GM13977 (cell line): ENCODE measurements at regions not wholly inside any gene's neighbourhood (a gene's known extent, or its start where the extent isn't known, plus 50 kb on each side); places are given as distances from the start of the nearest gene placed in this dataset.

Experiments used
- DNase-seq: peaks from one replicate; pipeline ENCODE4 v3.0.0; 2012; ENCODE audit warnings: low spot score
- in situ Hi-C: fragments of 300-500 bp; cut with MboI; formaldehyde crosslinking; loops from one replicate; pipeline ENCODE4 v1.12.0; 2022; ENCODE audit warnings: low sequenced_read_pairs, low pct_unique_long_range_greater_than_20kb, mixed read lengths, inconsistent platforms; ENCODE audit not compliant: unreplicated experiment
- TF ChIP-seq, protein P1 (sequence below): IDR thresholded peaks from 2 replicates; pipeline ENCODE4 v1.5.1; 2012; ENCODE audit warnings: mild to moderate bottlenecking, control low read depth; ENCODE audit not compliant: insufficient read depth; ENCODE audit errors: extremely low read depth, missing control alignments

DNA sequence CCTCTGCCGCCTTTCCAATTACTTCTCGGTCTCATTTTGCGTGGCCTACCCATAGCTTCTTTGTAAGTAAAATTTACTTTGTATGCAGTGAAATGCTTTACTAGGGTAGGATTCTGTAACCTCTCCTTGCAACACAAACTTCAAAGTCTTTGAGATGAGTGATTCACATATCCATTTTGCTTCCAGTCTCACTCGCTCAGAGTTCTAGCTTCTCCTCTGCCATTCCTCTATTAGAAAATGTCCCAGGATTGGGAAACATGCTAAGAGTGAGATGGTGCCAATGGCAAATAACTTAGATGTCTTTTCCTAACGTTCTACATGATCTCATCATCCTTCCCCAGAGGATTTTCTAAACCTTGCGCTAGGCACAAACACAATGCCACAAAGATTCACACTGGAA, 270.5 kb upstream of the SLC30A5 start:
- TF ChIP-seq, protein P1, sequence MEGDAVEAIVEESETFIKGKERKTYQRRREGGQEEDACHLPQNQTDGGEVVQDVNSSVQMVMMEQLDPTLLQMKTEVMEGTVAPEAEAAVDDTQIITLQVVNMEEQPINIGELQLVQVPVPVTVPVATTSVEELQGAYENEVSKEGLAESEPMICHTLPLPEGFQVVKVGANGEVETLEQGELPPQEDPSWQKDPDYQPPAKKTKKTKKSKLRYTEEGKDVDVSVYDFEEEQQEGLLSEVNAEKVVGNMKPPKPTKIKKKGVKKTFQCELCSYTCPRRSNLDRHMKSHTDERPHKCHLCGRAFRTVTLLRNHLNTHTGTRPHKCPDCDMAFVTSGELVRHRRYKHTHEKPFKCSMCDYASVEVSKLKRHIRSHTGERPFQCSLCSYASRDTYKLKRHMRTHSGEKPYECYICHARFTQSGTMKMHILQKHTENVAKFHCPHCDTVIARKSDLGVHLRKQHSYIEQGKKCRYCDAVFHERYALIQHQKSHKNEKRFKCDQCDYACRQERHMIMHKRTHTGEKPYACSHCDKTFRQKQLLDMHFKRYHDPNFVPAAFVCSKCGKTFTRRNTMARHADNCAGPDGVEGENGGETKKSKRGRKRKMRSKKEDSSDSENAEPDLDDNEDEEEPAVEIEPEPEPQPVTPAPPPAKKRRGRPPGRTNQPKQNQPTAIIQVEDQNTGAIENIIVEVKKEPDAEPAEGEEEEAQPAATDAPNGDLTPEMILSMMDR: no peak
- in situ Hi-C loops: no loop called here
- no peak for DNase-seq

DNA sequence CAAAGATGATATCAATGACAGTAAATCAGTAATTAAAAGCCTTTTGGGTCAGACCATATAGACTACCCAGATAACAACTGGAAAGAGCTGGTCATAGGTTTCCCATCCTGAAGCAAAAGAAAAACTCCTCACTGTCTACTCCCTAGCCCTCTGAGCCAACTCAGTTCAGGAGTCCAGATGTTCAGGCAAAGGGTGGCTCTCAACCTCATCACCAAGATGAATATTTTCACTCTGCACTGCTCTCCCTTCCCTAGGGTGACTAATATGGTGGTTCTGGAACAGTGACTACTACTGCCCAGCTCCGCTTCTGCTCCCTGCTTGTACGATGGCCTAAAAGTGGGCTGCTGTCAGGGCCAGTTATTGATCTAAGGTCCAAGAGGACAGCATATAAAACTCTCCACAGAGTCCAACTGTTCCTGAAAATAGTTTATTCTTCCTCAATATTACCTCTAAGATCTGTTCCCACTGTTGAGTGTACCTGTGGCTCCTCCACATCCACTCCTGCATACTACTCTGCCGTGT, 263.4 kb upstream of the SLC30A5 start:
- TF ChIP-seq, protein P1: no peak
- in situ Hi-C loops: no loop called here
- DNase-seq: no peak

DNA sequence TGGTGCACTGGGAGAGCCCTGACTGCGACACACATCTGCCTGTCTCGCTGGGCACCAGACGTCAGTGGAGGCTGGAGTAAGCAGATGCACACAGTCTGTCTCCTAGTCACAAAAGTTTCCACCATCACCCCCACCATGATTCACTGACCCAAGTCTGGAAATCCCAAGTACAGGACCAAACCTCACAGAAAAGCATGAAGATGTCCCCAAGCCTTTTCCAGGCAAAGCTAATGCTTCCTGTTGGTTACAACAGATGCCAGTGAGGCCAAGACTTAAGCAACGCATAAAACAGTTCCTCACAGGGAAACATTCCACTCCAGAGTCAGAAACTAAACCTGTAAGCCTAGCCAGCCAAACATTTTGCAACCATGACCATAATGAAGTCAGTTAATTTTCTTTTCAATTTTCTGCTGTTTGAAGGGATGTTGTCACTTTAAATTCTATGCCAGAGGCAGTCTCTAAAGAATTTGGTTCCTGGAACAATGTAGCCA, 259.3 kb upstream of the SLC30A5 start:
- no peak for DNase-seq
- TF ChIP-seq, protein P1: no peak
- in situ Hi-C loops: no loop called here

DNA sequence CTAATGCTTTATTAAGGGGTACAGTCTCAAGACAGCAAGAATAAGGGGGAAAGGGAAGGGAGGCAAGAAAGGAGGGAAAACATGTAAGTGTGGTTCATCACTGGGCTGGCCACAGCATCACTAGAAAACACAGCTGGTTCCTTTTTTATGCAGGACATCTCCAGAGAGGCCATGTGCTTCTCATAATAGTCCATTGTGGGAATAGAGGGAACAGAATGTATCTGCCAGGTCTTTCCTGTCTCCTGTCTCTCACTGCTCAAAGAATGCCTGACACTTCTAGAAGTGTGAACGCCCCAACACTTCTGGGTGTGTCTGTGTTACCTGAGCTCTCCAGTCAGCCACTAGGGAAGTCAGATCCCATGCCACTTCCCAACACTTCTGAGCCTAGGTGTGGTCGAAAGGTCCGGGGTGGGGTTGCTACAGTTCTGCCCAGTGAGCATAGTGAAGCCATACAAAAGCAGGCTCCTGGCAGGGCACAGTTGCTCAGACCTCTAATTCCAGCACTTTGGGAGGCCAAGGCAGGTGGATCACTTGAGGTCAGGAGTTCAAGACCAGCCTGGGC, 255.6 kb upstream of the SLC30A5 start:
- TF ChIP-seq, protein P1: no peak
- in situ Hi-C loops: no loop called here
- DNase-seq: no peak

DNA sequence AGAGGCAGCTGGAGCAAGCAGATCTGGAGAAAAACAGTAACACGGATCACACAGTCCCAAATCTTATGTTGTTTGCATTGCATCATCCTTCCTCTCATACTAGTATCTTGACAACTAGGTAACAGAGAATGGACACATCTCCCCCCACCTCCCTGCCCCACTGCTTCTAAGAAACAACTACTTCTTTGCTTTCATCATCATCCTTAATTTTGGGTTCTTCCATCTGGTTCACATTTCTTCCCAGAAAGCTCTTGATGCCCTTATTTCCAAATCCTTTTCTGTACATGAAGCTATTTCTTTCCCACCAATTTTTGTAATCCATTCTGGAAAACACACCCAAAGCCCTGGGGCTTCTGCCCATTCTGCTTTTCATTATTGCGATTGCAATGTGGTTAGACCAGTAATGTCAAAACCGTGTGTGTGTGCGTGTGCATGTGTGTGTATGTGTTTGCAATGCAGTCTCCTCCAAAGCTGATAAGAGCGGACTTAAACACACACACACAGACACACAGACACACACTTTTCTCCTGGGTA, 254.7 kb upstream of the SLC30A5 start:
- TF ChIP-seq, protein P1: no peak
- no peak for DNase-seq
- in situ Hi-C loops: no loop called here

DNA sequence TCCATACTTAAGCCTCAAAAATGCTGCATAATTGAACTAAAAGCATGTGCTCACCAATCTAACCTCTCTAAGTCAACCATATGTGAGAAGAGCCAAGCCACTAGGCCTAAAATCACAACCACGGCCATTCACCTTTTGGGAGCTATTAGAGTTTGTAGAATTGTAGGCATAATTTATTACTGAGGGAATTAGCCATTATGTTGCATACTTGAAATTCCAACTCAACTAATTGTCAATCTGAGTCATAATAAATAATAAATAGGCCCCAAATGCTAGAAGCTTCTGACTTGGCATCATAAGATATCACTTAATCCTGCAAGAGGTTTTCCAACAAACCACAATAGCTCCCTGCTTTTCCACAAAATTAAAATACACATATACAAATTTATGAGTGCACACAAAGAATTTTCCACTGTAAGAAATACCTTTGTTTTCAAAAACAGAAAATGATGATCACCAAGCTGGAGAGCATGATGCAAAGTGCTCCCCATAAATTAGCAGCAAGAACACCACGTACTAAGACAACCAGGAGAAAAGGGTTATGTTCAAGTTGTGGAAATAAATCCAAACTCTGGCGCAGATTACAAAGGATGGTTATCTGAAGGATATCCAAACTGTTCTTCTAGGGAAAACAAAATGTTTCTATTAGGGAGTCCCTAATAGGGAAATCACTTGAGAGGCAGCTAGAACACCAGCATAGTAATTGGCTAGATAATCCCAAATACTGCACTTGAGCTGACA, 250.0 kb upstream of the SLC30A5 start:
- in situ Hi-C loops: no loop called here
- DNase-seq: no peak
- TF ChIP-seq, protein P1: no peak
